Caco-2 (cell line): ENCODE measurements at regions not wholly inside any gene's neighbourhood (a gene's known extent, or its start where the extent isn't known, plus 50 kb on each side); places are given as distances from the start of the nearest gene placed in this dataset.

Experiments used
- BruUV-seq: library from RNA; stranded (reverse); fragments of 400-500 nt; replicated peaks from 2 replicates; lab custom pipeline; 2021; lab: Mats Ljungman, UMichigan
- CTCF ChIA-PET: fragments of 300-600 bp; sonication (Branson Sonifier 250); formaldehyde crosslinking; loops from one replicate; lab custom pipeline; 2022; ENCODE audit warnings: antibody characterized with exemption; lab: Charles Lee
- POLR2A ChIA-PET: fragments of 300-600 bp; sonication (Branson Sonifier 250); formaldehyde crosslinking; loops from one replicate; lab custom pipeline; 2022; ENCODE audit warnings: antibody characterized with exemption; lab: Charles Lee
- DNase-seq, 2 experiments: peaks; one replicate each; pipeline versions ENCODE4 v3.0.0 to v3.0.0-alpha.2; 2020 to 2022
- H3K27me3 ChIP-seq: replicated peaks from 2 replicates; pipeline ENCODE4 v1.6.0; 2011; ENCODE audit warnings: low read length; ENCODE audit not compliant: control insufficient read depth, insufficient read depth
- H3K36me3 ChIP-seq: 2 replicates; pipeline ENCODE4 v1.5.1; 2011; ENCODE audit warnings: low read length; ENCODE audit not compliant: control insufficient read depth, insufficient read depth
- H3K4me1 ChIP-seq: fragments of 250-450 bp; sonication (Bioruptor Pico); 2 replicates; pipeline ENCODE4 v1.5.1; 2020; ENCODE audit warnings: mild to moderate bottlenecking
- H3K4me3 ChIP-seq: 2 replicates; pipeline ENCODE4 v1.5.1; 2011; ENCODE audit warnings: low read depth, mild to moderate bottlenecking, control low read depth, low read length
- H3K9me3 ChIP-seq: fragments of 250-450 bp; sonication (Bioruptor Pico); 2 replicates; pipeline ENCODE4 v1.5.1; 2020; ENCODE audit warnings: mild to moderate bottlenecking, moderate library complexity
- H3K27ac Mint-ChIP-seq: one replicate; pipeline ENCODE4 v1.8.0; 2022; ENCODE audit warnings: mixed read lengths; ENCODE audit not compliant: unreplicated experiment
- H3K27me3 Mint-ChIP-seq: one replicate; pipeline ENCODE4 v1.8.0; 2022; ENCODE audit warnings: mixed read lengths; ENCODE audit not compliant: insufficient read depth, unreplicated experiment
- H3K36me3 Mint-ChIP-seq: one replicate; pipeline ENCODE4 v1.8.0; 2022; ENCODE audit warnings: mild to moderate bottlenecking, mixed read lengths; ENCODE audit not compliant: insufficient read depth, unreplicated experiment
- H3K4me1 Mint-ChIP-seq: one replicate; pipeline ENCODE4 v1.8.0; 2022; ENCODE audit warnings: low read depth, mixed read lengths; ENCODE audit not compliant: unreplicated experiment
- H3K4me3 Mint-ChIP-seq: one replicate; pipeline ENCODE4 v1.8.0; 2022; ENCODE audit warnings: mild to moderate bottlenecking, moderate library complexity, mixed read lengths; ENCODE audit not compliant: unreplicated experiment
- H3K9me3 Mint-ChIP-seq: one replicate; pipeline ENCODE4 v1.8.0; 2022; ENCODE audit warnings: mixed read lengths; ENCODE audit not compliant: unreplicated experiment
- intact Hi-C: fragments of 100-400 bp; cut with micrococcal nuclease; formaldehyde crosslinking; loops from one replicate; pipeline ENCODE4 v1.10.0; 2022; ENCODE audit not compliant: unreplicated experiment
- TF ChIP-seq, protein P1 (sequence below), 2 experiments: fragments of 200-600 bp in 1 of 2; IDR thresholded peaks; 1 replicate in 1 of 2; 2 replicates in 1 of 2; pipeline versions ENCODE4 v1.5.1 to v1.8.0; 2011 to 2022; ENCODE audit warnings: antibody characterized with exemption in 1 of 2, control low read depth in 1 of 2, inconsistent platforms in 1 of 2, low read depth in 1 of 2, low read length in 1 of 2, mild to moderate bottlenecking in 1 of 2, moderate library complexity in 1 of 2; ENCODE audit not compliant: insufficient read depth in 1 of 2, severe bottlenecking in 1 of 2, unreplicated experiment in 1 of 2

DNA sequence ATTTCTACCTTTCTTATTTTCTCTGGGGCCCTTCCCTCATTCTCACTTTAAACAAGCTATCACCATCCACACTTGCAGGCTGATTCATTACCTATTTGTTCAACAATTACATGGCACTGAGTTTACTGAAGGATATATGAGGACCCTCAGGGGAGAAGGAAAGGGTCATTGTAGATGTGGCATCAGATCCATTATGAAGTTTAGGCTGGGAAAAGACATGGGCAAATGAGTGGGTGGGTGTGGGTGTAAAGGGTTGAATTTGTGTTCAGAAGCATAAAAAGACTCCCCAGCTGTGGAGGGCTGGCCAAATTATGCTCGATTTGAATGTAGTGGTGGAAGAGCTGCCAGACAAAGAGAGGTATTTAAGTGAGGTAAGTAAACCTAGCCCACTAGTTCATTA, 55.9 kb upstream of the MTAP start:
- no peak overlapping the region for H3K4me3 ChIP-seq
- no peak overlapping the region for H3K27ac Mint-ChIP-seq
- H3K9me3 ChIP-seq, result no peaks in the 10 kb centered on the region
- no peak overlapping the region for H3K4me3 Mint-ChIP-seq
- intact Hi-C loops, result no loop called here
- H3K27me3 Mint-ChIP-seq, result no peaks in the 10 kb centered on the region
- no peaks in the 10 kb centered on the region for H3K9me3 Mint-ChIP-seq
- DNase-seq, result no peak
- TF ChIP-seq, protein P1, sequence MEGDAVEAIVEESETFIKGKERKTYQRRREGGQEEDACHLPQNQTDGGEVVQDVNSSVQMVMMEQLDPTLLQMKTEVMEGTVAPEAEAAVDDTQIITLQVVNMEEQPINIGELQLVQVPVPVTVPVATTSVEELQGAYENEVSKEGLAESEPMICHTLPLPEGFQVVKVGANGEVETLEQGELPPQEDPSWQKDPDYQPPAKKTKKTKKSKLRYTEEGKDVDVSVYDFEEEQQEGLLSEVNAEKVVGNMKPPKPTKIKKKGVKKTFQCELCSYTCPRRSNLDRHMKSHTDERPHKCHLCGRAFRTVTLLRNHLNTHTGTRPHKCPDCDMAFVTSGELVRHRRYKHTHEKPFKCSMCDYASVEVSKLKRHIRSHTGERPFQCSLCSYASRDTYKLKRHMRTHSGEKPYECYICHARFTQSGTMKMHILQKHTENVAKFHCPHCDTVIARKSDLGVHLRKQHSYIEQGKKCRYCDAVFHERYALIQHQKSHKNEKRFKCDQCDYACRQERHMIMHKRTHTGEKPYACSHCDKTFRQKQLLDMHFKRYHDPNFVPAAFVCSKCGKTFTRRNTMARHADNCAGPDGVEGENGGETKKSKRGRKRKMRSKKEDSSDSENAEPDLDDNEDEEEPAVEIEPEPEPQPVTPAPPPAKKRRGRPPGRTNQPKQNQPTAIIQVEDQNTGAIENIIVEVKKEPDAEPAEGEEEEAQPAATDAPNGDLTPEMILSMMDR (IDR thresholded peaks at IDR 0.05; ENCODE audit: insufficient read depth in 1 of 2, low read depth in 1 of 2, low read length in 1 of 2, severe bottlenecking in 1 of 2, unreplicated experiment in 1 of 2), result no peak
- no peaks in the 10 kb centered on the region for H3K4me1 Mint-ChIP-seq
- BruUV-seq, result no TSS peak
- ChIA-PET POLR2A (no interaction called here), CTCF (no interaction called here)
- H3K27me3 ChIP-seq, result no peaks in the 10 kb centered on the region
- H3K36me3 ChIP-seq, result no peaks in the 10 kb centered on the region
- H3K36me3 Mint-ChIP-seq, result no peaks in the 10 kb centered on the region
- H3K4me1 ChIP-seq, result no peaks in the 10 kb centered on the region

GRCh38 chr9:21747175-21747574, 55.3 kb upstream of the MTAP start:
- Mint-ChIP-seq H3K27me3 (no peaks in the 10 kb centered on the region), H3K9me3 (no peaks in the 10 kb centered on the region), H3K36me3 (no peaks in the 10 kb centered on the region), H3K4me1 (no peaks in the 10 kb centered on the region), H3K4me3 (no peak overlapping the region), H3K27ac (no peak overlapping the region)
- no peaks in the 10 kb centered on the region for H3K36me3 ChIP-seq
- intact Hi-C loops, result no loop called here
- no peak for DNase-seq
- ChIA-PET CTCF (no interaction called here), POLR2A (no interaction called here)
- no peaks in the 10 kb centered on the region for H3K9me3 ChIP-seq
- TF ChIP-seq, protein P1 (IDR thresholded peaks at IDR 0.05; ENCODE audit: insufficient read depth in 1 of 2, low read depth in 1 of 2, low read length in 1 of 2, severe bottlenecking in 1 of 2, unreplicated experiment in 1 of 2), result no peak
- H3K4me3 ChIP-seq, result no peak overlapping the region
- H3K4me1 ChIP-seq, result no peaks in the 10 kb centered on the region
- H3K27me3 ChIP-seq, result no peaks in the 10 kb centered on the region
- BruUV-seq, result no TSS peak

DNA sequence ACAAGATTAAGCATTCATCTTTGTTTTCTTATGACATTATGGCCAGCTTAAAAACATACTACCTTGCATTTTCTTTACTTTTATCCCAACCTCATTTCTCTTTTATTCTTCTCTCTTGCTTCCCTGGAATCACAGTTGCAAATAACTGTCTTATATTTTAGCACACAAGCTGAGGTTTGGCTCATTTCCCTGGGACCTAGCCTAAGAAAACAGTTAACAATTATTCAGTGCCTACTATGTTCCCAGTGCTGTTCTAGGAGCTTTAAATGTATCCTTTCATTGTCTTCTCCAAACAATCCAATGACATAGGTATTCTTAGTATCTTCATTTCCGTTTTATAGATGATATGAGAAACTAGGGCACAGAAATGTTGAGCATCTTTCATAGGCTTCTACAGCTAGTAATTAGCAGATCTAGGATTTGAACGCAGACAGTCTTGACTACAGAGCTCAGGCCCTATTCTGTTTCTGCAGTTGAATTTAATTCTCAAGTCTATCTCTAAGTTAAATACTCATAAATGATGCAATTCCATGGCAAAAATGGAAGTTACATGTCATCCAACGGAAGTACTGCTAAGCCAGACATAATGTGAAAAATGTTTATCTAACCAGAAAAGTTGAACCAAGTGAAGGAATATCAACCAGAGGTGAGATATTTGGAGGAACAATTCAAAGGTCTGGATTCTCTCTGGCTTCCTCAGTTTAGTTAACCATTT, 52.3 kb upstream of the MTAP start:
- no peak for DNase-seq
- no peaks in the 10 kb centered on the region for H3K36me3 Mint-ChIP-seq
- H3K27me3 Mint-ChIP-seq, result no peaks in the 10 kb centered on the region
- H3K27me3 ChIP-seq, result no peaks in the 10 kb centered on the region
- no peak overlapping the region for H3K4me3 ChIP-seq
- intact Hi-C loops, result no loop called here
- BruUV-seq, result no TSS peak
- H3K9me3 ChIP-seq, result no peaks in the 10 kb centered on the region
- POLR2A ChIA-PET, result no interaction called here
- H3K4me1 Mint-ChIP-seq, result no peaks in the 10 kb centered on the region
- H3K9me3 Mint-ChIP-seq, result no peaks in the 10 kb centered on the region
- TF ChIP-seq, protein P1 (IDR thresholded peaks at IDR 0.05; ENCODE audit: insufficient read depth in 1 of 2, low read depth in 1 of 2, low read length in 1 of 2, severe bottlenecking in 1 of 2, unreplicated experiment in 1 of 2), result no peak
- CTCF ChIA-PET, result no interaction called here
- no peaks in the 10 kb centered on the region for H3K36me3 ChIP-seq
- no peak overlapping the region for H3K4me3 Mint-ChIP-seq
- H3K4me1 ChIP-seq, result no peaks in the 10 kb centered on the region
- H3K27ac Mint-ChIP-seq, result no peak overlapping the region
